Effector CD4-positive, alpha-beta T cell (primary cell): ENCODE measurements at regions not wholly inside any gene's neighbourhood (a gene's known extent, or its start where the extent isn't known, plus 50 kb on each side); places are given as distances from the start of the nearest gene placed in this dataset.

Source experiments
- DNase-seq: peaks from one replicate; pipeline ENCODE4 v3.0.0-alpha.2; 2020

DNA sequence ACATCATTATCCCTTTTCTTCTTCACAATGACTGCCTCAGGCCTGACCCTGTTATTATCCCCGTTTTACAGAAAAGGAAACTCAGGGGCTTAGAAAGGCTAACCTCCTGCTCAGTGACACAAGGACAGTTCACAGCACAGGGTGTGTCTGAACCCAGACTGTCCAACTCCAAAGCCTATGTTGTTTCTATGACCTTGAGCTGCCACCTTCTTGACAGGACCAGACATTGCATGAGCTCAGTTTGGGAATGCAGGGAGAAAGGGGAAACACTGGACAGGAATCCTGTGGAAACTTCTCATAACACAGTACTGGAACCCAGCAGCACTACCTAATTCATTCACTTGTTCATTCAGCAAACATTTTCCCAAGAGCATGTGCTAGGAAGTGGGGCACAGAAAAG, 472.8 kb downstream of the CDK5RAP2 start:
- DNase-seq: no peak

DNA sequence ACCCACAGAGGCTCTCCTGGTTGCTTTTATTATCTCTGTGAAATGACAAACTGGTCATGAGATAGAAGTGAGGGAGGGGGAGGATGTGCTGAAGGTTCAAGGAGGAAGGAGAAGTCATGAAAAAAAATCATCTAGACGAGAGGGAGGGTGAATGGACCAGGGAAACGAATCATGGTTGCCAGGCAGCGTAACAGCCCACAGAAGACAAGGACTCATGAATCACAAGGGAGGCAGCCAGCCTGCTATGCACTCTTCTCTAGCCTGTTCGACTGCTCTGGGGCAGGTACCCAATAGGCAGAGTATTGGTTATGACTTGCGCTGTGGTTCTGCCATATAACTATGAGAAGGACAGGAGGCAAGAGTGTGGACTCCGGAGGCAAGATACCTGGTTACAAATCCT, 475.2 kb downstream of the CDK5RAP2 start:
- DNase-seq: no peak

DNA sequence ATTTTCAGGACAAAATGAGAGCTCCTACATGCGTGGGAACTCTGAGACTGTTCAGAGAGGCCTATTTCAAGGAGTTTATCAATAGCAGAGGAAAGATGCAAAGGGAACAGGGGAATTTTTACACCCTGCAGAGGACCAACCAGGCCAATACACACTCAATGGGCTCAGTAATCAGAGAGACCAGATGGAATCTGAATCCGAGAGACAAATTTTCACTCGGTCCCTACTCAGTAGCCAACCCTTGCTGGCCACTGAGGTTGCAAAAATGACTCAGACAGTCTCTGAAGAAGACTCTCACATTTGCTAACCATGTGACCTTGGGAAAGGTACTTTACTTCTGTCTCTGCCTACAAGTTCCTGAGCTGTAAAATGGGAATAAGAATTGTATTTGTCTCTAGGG, 479.4 kb downstream of the CDK5RAP2 start:
- no peak for DNase-seq

DNA sequence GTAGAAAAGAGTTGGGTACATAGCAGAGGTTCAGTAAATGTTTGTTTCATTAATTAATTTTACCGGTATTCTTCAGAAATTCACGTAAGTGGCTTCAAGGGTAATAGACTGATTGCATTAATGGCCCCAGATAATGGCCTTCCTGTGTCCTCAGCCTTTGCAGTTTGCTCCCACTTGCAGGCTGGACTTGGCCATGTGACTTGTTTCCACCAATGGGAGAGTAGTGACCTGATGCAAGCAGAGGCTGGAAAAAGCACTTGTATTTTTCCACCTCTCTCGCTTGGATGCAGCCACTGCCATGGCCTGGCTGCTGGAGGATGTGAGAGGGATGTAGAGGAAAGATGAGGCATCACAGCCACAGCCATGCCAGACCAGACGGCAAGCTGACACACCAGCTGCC, 480.9 kb downstream of the CDK5RAP2 start:
- no peak for DNase-seq

DNA sequence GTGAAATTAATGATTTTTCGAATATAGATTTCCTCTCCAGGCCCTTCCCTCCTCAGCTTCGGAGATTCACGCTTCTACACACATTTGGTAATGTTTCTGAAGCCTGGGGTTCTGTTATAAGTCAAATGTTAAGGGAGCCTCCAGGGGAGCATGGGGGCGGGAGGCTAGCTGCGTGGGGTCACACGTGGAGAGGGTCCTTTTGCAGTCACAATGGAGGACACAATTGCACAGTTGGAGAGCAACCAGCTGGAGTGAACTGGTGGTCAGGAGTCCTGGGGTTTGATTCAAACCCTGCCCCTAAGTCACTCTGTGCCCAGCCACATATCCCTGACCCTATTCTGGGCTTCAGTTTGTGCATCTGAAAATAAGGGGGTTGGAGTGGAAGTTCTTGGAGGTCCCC, 481.4 kb downstream of the CDK5RAP2 start:
- DNase-seq: no peak

DNA sequence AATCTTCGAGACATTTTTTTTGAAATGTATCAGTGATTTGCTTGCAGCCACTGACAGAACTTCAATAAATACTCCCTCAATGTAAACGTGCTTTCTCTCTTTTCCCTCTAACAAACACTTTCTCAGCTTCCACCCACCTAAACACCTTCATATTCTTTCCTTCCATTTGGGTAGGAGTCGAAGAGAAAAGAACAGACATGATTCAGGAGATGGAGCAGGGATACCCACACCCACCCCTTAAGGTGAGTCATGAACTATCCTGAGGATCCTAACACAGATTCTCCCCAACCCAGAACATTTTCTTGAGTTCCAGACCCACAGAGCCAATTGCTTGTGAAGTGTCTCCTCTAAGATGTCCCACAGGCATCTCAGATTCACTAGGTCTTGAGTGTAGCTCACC, 488.8 kb downstream of the CDK5RAP2 start:
- no peak for DNase-seq

DNA sequence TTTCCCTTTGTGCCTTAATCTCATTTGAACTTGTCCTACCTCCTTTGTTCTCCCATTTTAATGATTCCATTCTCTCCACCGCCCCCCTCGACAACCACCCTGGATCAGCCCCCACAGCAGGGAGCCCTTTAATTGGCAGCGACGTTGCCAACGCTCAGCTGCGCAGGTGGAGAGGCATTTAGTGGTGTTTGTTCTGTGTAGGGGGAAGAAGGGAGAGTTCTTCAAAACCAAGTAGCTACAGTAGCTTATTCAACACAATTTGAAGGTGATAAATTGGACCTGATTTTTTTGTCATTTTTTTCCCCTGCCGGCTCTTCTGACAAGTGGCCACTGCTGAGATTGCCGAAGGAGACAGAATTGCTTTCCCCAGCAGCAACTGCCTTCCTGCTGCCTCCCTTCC, 499.1 kb downstream of the CDK5RAP2 start:
- DNase-seq: no peak

DNA sequence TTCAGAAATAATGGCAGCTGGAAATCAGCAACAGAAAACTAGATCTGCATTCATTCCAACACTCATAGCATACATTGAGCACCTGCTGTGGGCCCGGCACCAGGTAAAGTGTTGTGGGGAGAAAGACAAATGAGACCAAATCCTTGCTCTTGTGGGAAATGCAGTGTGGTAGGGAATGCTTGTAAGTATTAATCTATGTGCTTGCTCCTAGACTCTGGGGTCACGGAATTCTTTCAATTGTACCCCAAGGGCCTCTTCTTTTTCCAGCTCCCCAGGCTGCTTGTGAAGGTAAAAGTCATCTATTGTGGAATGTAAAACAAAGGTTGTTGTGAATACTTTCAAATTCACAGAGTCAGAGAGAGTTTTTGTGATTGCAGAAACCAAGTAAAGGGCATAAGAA, 501.9 kb downstream of the CDK5RAP2 start:
- DNase-seq: no peak

DNA sequence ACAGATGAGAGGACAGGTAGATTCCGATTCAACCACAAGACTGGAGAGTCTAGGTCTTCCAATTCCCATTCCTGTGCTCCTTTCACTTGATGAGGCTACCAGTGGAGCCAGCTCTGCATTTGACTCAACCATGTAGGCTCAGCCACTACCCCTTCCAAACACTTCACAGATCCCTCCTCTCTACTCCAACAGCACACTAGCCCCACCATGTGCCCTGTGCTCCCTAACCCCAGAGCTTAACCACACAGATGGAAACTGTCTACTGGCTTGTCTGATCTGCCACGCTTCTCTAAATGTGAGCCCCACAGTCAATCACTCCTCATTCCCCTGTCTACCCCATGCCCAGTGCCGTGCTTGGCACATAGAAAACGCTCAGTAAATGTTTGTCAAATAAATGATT, 508.2 kb downstream of the CDK5RAP2 start:
- DNase-seq: no peak

DNA sequence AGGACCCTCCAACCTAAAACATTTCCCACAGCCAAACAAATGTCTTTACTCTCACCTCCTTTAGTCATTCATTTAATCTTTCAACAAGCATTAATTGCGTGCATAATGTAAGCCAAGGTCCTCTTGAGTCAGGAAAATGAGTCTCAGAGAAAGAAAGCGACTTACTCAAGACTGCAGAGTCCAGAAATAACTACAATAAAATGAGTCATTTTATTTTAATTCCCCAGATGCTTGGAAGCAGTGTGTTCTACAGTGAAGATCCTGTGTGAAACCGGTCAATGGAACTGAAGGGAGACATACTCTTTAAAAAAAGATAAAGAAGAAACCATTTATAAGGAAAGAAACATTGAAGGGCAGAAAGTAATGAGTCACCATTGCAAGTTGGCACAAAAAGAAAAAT, 513.7 kb downstream of the CDK5RAP2 start:
- no peak for DNase-seq

DNA sequence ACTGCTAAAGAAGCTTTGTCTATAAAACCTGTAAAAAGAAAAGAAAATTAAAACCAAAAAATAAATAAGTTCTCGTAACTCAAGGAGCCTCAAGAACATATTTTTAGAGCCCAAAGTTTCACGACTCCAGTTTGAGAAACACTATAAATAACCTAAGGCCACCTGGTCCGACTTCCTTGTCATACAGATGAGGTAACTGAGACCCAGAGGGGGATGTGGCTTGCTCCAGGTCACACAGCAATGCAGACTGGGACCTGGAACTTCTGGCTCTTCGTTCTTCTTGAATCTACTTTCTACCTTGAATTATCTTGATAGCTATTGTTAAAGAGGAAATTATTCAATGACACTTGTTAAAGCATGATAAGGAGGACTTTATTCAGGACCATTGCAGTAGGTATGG, 514.8 kb downstream of the CDK5RAP2 start:
- DNase-seq: no peak

DNA sequence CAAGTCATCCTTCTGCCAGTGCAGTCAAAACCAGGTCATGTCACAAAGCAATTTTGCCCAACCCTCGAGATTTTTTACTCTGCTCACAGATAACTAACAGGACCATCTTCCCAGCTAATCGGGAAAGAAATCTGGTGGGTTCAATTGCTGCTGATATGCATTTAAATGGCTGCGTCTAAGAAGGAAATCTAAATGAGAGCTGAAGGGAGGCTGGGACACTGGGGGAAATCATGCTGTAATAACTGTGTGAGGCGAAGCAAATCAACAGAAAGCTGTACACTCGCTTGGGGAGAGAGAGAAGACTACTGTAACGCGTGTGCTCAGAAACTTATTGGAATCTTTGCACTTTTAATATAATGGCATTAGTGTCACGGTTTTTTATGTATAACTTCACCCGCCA, 535.0 kb downstream of the CDK5RAP2 start:
- no peak for DNase-seq

DNA sequence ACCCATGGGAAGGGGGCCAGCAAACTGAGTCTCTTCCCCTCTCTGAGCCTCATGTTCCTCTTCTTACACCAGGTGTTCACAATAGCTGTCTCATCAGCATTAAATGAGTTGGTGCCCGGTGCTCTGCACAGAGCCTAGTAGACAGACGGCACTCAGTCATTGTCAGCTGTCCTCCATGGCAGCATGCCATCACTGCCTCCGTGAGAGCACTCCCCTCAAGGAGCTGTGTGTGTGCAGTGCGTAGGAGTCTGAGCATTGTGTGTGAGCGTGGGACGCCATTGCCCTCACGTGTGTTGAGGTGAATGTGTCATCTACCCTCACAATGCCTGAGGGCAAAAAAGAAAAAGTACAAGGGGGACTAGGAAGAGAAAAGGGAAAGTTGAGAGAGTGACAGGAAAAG, 536.5 kb downstream of the CDK5RAP2 start:
- no peak for DNase-seq

DNA sequence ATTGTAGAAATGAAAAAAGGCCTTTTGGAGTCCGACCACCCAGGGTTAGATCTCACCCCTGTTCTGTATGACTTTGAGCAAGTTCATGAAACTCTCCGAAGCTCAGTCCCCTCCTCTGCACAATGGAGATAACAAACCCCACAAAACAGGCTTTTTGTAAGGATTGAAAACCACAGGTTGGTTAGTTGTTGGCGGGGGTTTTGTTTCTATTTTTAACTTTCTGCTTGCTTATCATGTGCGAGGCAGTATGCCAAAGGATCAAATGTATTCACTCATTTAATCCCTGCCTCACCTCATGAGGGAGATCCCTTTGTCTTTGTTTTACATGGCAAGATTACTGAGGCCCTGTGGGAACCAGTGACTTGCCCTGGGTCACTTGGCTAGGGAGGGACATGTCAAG, 539.1 kb downstream of the CDK5RAP2 start:
- no peak for DNase-seq

DNA sequence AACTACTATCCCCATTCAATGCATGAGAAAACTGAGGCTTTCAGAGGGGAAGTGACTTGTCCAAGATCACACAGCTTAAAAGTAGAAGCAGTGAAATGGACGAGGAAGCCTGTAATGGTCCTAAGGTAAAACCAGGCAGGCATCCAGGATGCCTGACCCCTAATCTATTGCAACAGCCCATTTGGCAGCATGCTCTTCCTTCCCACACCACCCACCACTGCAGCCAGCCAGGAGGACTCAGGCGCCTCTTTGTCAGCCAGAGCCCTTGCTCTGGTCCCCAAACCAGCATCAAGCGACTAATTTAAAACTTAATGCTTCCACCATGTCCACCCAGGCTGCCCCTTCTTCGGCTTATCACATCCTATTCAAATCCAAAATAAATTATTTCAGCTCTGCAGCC, 541.6 kb downstream of the CDK5RAP2 start:
- no peak for DNase-seq

DNA sequence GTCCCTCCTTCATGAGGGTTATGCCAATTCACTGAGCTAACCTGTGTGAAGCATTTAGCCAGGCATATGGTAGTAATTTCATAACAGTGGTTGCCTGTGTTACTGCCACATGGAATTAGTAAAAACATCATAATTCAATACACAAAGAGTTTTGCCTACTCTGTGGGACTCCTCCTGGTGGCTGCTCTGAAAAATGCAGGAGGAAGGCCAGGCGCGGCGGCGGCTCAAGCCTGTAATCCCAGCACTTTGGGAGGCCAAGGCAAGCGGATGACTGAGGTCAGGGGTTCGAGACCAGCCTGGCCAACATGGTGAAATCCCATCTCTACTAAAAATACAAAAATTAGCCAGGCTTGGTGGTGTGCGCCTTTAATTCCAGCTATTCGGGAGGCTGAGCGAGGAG, 547.3 kb downstream of the CDK5RAP2 start:
- DNase-seq: no peak

DNA sequence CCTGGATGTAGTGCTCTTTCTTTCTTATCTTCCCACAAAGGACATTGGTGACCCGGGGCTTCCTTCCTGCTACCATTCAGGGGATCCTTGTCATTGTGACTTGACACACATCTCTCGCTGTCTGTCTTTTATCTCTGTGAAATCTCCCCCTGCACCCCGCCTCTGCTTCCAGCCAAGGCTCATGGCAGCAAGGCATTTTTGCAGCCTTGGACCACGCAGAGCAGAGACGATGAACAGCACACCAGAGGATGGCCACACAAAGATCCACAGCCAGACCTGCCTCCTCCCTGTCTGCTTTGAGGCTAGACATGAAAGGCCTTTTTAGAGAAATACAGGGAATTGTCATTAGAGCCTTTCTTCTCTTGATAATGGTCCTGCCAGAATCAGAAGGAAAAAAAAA, 549.1 kb downstream of the CDK5RAP2 start:
- DNase-seq: no peak

DNA sequence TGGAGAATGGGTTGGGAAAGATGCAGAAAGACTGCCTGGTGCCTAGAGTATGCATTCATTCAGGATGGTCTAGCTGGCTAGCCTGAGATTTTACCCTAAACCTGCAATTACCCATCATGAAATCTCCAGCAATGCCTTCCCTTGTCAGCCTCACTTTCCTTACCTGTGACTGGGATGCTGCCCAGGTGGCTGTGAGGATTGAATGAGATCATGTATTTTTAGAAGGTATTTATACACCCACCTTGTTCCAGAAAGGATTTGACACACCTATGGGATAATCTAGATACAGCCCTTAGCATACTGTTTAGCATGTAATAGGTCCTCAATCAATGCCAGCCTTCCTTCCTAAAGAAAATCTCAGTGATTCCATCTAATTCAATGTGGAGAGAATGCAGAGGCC, 561.4 kb downstream of the CDK5RAP2 start:
- DNase-seq: no peak

DNA sequence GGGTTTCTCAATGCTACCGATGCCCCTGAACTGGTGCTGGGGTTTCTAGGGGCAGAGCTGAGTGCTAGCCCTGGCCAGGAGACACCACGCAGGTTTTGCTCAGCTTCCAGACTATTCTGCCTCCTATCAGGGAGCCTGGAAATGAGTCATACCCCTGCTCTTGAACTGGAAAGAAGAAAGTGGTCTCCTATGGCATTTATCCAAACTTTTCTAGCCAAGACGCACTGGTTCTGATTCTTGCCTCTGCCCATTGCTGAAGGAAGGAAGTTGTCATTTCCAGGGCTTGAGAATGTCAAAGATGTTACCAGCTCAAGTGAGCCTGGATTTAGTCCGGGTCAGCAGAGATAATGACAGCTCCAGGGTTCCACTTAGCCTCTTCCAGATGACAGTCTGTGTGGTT, 561.9 kb downstream of the CDK5RAP2 start:
- DNase-seq: no peak

DNA sequence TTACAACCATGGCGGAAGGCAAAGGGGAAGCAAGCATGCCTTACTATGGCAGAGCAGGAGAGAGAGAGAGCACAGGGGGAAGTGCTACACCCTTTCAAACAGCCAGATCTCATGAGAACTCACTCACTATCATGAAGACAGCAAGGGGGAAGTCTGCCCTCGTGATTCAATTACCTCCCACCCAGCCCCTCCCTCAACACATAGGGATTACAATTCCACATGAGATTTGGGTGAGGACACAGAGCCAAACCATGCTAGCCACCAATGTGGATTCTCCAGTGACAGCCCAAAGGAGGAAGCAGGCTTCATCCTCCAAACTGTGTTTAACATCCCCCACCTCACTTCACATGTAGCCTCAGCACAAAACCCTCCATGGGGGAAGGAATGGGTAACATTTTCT, 563.7 kb downstream of the CDK5RAP2 start:
- no peak for DNase-seq

DNA sequence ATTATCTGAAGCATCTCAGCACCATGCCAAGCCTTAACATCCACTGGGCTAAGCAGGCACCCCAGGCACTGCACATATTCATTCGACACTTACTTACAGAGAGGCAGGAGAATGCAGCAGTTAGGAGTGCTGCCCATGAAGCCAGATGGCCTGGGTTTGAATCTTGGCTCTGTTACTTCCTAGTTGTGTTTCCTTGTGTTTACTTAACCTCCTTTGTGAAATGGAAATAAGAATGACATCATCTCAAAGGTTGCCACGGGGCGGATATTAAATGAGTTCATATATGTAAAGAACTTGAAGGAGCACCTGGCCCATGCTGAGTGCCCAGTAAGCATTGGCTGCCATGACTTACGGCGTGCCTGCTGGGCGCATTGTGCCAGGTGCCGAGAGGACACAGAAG, 565.2 kb downstream of the CDK5RAP2 start:
- no peak for DNase-seq

DNA sequence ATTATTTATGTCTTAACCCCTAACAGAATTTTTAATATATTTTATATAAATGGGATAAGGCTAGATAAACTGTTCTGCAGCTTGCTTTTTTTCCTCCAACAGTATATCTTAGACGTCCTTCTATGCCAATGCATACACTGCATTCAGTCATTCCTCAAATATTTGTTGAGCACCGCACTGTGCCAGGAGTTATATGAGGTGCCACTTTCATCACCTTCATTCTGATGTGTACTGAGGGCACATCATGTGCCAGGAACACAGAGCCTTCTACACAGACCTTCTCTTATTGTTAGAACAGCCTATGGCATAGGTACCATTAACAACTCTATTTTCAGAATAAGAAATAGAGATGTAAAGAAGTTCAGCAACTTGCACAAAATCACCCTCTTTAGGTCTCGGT, 570.1 kb downstream of the CDK5RAP2 start:
- DNase-seq: no peak

DNA sequence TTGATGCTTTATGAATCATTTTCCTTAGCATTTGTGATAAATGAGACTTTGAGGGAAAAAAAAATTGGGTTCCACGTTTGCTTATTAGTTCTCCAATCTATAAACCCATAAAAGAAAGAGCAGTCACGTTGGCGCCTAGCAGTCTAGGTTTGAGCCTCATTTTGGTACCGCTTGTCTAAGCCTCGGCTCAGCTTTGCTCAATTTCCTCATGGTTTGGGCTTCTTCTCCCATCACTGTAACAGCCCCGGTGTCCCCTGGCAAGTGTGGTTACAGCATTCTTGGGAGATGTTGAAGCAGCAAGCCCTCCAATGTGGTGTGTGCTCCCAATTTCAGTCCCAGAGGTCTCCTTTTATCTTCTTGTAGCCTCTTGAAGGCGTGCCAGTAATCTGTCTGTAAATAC, 578.4 kb downstream of the CDK5RAP2 start:
- no peak for DNase-seq

DNA sequence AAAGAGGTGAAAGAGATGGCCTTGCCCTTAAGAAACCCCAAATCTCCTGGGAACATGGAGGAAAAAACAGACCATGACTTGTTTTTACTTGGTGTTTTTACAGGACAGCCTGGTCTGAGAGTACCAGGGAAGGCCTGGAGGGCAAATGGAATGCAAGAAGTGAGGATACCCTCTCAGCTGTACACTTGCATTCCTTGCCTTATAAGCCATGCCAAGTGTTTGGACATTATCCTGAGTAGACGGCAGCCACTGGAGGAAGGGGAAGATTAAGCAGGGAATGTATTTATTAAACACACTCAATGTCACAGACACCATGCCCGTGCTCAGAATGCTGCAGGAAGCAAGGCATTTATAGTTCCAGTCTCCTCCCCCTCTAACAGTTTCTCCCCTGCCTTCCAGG, 581.4 kb downstream of the CDK5RAP2 start:
- no peak for DNase-seq

DNA sequence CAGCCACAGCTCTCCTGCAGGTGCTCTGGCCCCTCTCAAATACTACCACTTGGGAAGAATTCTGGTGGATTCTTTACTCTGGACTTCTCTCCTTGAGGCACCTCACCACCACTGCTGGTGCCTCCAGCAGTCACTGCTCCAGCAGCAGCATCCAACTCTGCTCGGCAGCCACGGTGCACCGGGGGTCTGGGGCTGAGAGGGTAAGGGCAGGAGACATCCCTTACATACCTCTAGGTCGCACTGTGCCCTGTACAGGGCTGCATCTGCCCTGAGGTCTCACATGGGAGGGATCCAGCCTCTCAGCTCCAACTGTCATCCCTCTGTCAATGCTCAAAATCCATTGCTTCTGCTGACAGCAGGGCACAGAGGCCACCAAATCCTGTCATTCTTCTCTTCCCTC, 588.2 kb downstream of the CDK5RAP2 start:
- no peak for DNase-seq

DNA sequence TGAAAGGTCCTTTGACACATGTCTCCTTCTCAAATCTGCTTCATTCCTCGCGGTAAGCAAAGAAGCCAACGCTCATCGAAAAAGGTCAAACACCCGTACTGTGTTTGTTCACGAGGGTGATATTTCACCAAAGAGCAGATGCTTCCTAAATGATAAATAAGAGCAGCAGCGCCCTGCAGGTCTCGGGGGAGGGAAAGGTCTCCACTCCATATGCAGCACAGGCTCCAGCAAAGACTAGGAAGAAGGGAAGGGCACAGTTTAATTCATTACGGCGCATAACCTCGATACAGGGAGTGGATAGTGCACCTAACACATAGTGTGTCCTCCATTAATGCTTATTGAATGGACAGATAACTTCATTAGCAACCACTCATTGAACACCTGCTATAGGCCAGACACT, 593.3 kb downstream of the CDK5RAP2 start:
- DNase-seq: no peak
